Mucosa of descending colon (tissue), 3 donors: ENCODE measurements at regions not wholly inside any gene's neighbourhood (a gene's known extent, or its start where the extent isn't known, plus 50 kb on each side); places are given as distances from the start of the nearest gene placed in this dataset.

ENCODE experiments used
- ATAC-seq: fragments of 200-7000 bp; cut with Tn5 transposase; one replicate; pipeline ENCODE4 v1.9.1; 2020; ENCODE audit warnings: mild to moderate bottlenecking, moderate library complexity
- DNase-seq, 3 donors: peaks; one replicate each; pipeline ENCODE4 v3.0.0-alpha.2; 2020
- H3K36me3 ChIP-seq: fragments of 200-600 bp; one replicate; pipeline ENCODE4 v1.8.0; 2021; ENCODE audit warnings: low read depth, mild to moderate bottlenecking
- H3K4me1 ChIP-seq: fragments of 200-600 bp; one replicate; pipeline ENCODE4 v1.8.0; 2021; ENCODE audit warnings: low read depth, mild to moderate bottlenecking
- H3K4me3 ChIP-seq: fragments of 200-600 bp; one replicate; pipeline ENCODE4 v1.8.0; 2021; ENCODE audit warnings: mild to moderate bottlenecking
- H3K9me3 ChIP-seq: fragments of 200-600 bp; one replicate; pipeline ENCODE4 v1.8.0; 2021; ENCODE audit warnings: mild to moderate bottlenecking
- CTCF ChIP-seq: fragments of 200-600 bp; IDR thresholded peaks from one replicate; pipeline ENCODE4 v1.8.0; 2022; ENCODE audit warnings: antibody characterized with exemption, mild to moderate bottlenecking
- intact Hi-C, 2 donors: fragments of 100-400 bp; cut with DNase I in 1 of 2; cut with micrococcal nuclease in 1 of 2; formaldehyde crosslinking; loops; one replicate each; pipeline versions ENCODE4 v1.11.0 to v1.11.1; 2022; cut with DNase I, micrococcal nuclease
- donor health status: DM: no; HTN: no; CAD: no; lungs with moderate emphysema.
- donor health status: DM: no; HTN: no; CAD: no.
- donor health status: DM: no; HTN: yes; CAD: no.

- DNase-seq (no peak), ATAC-seq (no peak)
- TF ChIP-seq CTCF: no peak
- no peaks in the 10 kb centered on the region for H3K4me1 ChIP-seq
- no peaks in the 10 kb centered on the region for H3K36me3 ChIP-seq
- no peak overlapping the region for H3K4me3 ChIP-seq
- H3K9me3 ChIP-seq: no peaks in the 10 kb centered on the region
- intact Hi-C loops: no loop called here
Measured at GRCh38 chrX:118904218-118904617, 70.2 kb upstream of the LONRF3 start.

GRCh38 chrX:118904664-118905063 is 69.8 kb upstream of the LONRF3 start:
- Histone ChIP-seq H3K9me3 (no peaks in the 10 kb centered on the region), H3K36me3 (no peaks in the 10 kb centered on the region), H3K4me1 (no peaks in the 10 kb centered on the region), H3K4me3 (no peak overlapping the region)
- peak; percentile 31 for ATAC-seq
- intact Hi-C loops: no loop called here
- no peak for TF ChIP-seq CTCF
- no peak for DNase-seq
